GM19035 (cell line): ENCODE measurements at regions not wholly inside any gene's neighbourhood (a gene's known extent, or its start where the extent isn't known, plus 50 kb on each side); places are given as distances from the start of the nearest gene placed in this dataset.

Experiments
- ATAC-seq: cut with Tn5 transposase; IDR thresholded peaks from one replicate; pipeline ENCODE4 v1.9.1; 2021; ENCODE audit not compliant: unreplicated experiment

GRCh38 chrX:4741024-4741423, 1027.6 kb upstream of the PRKX start:
- ATAC-seq, result no peak

DNA sequence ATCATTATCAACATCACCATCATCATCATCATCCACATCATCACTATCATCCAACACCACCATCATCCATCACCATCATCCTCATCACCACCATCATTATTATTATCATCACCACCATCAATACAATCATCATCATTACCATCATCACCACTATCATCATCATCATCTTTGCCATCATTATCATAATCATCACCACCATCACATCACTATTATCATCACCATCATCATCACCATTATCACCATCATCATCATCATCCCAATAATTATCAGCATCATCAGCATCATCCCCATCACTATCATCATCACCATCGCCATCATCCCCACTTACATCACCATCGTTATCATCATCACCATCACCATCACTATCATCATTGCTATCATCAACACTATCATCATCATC, 1021.9 kb upstream of the PRKX start:
- no peak for ATAC-seq

DNA sequence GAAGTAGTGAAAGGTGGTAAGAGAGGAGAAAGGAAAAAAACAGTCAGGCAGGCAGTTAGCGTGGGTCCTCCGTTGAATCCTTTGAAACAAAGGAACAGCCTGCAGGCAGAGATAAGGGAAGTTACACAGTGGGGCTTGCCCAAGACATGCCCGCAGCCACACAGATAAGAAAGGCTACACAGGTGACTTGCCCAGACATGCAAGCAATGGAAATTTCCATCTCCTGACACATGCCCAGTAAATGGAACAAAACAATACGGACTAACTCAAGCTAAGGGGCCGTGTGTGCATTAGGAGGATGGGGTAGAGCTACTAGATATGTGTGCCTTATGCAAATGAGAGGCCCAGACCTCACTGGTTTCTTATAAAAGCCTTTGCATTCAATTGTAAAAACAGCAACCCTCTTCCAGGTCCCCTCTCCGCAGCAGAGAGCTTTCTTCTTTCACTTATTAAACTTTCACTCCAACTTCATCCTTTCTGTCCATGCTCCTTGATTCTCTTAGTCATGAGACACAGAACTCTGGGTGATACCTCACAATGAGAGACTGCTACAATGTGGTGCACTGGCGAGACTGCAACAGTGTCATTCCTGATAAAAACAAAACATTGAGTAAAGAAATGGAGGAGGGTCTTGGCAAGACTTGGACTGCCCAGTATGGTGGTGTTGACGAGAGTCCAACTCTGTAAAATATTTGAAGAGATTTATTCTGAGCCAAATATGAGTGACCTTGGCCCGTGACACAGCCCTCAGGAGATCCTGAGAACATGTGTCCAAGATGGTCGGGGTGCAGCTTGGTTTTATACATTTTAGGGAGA, 997.4 kb upstream of the PRKX start:
- peak; percentile 73 for ATAC-seq

DNA sequence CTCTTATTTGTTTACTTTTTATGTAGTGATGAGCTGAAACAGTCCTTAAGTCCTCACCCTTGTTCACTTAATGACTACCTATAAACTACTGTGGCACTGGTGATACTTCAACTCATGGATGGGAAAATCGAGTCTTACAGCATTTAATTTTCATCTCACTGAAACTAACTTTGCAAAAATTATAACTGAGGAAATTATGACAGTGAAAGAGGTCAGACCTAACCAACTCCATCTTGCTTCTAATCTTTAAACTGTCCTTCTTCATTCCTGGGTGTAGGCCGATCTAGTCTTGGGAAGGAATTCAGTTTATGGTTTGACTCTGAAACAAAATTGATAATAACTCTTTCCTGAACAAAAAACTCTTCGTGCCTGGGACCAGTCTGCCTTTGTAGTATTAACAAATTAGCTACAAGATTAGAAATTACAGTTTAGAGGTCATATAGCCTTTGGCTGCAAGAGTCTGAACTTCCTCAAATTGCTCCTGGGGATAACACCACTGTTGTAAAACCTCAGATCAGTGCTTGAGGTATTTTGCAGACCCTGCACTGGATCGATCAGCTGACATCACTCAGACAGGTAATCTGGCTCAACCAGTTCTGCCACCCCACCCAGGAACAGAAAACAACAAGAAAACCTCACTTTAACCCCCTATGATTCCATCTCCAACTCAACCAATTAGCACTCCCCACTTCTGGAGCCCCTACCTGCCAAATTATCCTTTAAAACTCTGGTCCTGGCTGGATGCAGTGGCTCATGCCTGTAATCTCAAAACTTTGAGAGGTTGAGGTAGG, 995.7 kb upstream of the PRKX start:
- no peak for ATAC-seq

GRCh38 chrX:4706961-4707360, 993.5 kb upstream of the PRKX start:
- no peak for ATAC-seq

DNA sequence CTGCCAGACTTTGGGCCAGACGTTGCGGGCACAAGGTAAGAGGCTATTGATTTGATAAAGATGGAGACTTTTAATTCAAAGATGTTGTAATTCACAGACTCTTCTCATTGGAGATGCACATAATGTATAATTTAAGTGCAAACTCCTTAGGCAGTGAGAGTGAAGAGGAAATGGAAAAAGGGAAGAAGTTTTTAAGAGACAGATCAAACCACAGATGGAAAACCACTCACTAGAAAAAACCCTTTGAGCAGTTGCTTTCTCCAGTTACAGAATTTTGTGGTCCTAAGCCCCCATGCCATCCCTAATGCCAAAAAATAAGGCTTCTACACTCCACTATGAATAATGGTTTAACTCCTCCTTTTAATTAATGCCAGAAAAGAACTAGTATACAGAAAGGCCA, 977.1 kb upstream of the PRKX start:
- ATAC-seq, result no peak

DNA sequence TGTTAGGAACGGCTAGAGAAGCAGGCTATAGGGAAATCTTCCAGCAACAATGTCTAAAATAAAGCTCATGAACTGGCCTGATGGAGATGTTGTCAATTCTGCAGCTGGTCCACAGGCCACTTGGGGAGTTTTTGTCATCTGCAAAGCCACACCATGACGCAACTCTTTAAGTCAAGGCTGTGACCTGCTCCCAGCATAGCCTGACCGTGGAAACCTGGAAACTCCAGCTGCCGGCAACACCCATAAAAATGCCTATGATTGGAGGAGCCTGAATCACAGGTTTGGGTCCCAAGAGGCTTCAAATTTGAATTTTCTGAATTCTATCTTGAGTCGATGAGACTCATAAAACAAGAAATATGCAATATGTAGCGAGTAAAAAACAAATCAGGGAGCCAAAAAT, 969.2 kb upstream of the PRKX start:
- ATAC-seq, result no peak

DNA sequence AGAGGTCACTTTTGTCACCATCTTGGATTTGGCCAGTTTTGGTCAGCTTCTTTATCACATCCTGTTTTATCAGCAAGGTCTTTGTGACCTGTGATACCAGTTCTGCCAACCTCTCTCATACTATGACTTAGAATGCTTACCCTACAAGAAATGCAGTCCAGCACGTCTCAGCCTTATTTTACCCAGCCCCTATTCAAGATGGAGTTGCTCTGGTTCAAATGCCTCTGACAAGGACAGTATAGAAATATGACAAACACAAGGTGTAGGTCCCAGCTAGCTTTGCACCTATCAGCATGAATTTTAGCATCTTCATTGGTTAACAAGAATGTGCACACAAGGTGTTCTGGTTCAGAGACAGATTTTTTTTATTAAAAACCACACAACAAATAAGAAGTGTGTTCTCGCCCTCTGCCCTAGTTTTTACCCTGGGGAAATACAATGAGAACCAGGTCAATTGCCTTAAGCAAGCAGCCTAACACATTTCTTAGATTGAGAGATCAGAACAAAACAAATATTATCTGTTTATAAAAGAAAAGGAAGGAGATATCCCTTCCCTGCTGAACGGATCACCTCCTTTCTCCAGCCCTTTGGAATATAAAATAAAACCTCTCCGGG, 962.3 kb upstream of the PRKX start:
- no peak for ATAC-seq

GRCh38 chrX:4674028-4674782, 960.8 kb upstream of the PRKX start:
- ATAC-seq, result no peak

DNA sequence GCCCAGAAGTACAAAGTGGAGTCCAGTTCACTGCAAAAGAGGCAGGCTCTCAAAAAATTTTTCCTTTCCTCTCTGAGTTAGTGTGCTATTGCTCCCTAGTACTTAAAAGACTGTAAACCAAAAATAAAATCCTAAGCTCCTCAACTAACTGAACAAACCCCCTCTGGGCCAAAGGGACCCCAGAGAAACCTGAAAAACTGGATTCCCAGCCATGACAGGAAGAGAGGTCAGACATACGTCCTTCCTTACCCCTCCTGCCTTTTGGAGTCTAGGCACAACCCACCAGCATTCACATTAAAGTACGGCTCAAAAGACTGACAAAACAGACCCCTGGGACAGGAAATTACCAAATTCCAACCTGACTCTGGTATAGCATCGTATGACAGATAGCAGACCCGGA, 957.9 kb upstream of the PRKX start:
- ATAC-seq, result no peak

DNA sequence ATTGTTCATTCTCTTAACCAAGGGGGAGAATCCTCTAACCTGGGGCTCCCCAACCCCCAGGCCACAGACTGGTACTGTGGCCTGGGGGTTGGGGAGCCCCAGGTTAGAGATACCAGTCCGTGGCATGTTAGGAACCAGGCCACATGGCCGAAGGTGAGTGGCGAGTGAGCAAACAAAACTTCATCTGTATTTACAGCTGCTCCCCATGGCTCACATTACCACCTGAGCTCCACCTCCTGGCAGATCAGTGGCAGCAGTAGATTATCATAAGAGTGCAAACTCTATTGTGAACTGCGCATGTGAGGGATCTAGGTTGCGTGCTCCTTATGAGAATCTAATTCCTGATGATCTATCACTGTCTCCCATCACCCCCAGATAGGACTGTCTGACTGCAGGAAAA, 957.2 kb upstream of the PRKX start:
- no peak for ATAC-seq

GRCh38 chrX:4668802-4669536, 955.5 kb upstream of the PRKX start:
- no peak for ATAC-seq

GRCh38 chrX:4663085-4663484, 949.6 kb upstream of the PRKX start:
- ATAC-seq, result no peak

DNA sequence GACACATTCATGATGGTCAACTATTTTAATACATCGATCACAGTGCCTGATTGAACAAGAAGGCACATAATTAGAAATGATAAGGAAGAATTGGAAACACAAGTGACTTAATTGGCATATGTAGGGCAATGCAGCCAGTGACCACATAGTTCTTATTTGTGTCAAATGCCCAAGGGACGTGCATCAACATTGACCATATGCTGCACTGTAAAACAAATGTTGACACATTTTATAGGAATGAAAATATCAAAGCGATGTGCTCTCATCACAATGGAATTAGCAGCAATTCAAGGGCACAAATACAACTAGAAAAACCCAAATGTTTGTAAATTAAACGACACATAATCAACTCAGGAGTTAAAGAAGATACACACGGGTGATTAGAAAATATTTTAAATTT, 948.3 kb upstream of the PRKX start:
- ATAC-seq, result no peak

- ATAC-seq, result no peak
Observed at GRCh38 chrX:4656419-4656818, 943.0 kb upstream of the PRKX start.

GRCh38 chrX:4655743-4656142, 942.3 kb upstream of the PRKX start:
- no peak for ATAC-seq

- ATAC-seq, result no peak
Observed at GRCh38 chrX:4642114-4642513, 928.7 kb upstream of the PRKX start.

DNA sequence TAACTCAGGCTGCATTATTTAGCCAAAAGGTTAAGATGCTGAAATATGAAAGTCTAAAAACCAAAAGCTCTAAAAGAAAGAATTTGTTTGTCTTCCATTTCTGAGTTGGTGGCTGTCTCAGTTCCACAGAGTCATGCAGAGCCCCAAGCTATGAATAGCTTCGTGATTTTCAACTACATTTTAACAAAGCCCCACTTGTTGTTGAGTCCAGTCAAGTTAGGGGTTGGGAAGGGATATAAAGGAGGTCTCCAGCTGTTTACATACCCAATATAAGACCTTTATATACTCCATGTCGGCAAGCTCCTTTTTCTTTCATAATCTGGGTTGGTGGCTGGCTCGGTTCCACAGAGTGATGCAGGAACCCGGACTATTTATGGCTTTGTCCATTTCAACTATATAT, 924.6 kb upstream of the PRKX start:
- no peak for ATAC-seq

DNA sequence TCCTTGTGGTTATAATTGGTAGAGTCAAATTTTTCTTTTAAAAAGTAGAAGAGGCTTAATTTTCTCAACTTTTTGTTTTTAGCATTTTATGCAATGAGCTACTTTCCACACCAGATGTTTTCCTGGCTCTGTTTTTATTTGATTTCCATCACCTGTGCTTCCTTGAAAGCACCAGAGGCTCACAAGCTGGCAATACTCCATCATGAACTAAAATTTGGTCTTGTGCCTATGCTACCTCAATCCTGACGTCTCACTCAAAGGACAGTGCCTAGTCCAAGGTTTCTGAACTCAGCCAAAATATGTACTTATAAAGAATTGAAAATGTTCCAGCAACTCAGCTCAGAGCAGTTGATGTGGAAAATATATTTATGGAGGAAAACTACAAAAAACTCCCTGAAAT, 914.0 kb upstream of the PRKX start:
- no peak for ATAC-seq

- no peak for ATAC-seq
Observed at GRCh38 chrX:4622486-4623167, 909.2 kb upstream of the PRKX start.
